ENCODE measurements at regions not wholly inside any gene's neighbourhood (a gene's known extent, or its start where the extent isn't known, plus 50 kb on each side); places are given as distances from the start of the nearest gene placed in this dataset.

- TF ChIP-seq POLR2A (IDR thresholded peaks at IDR 0.05; ENCODE audit: low read depth, low read length) (no peak), EZH2 (IDR thresholded peaks at IDR 0.05; ENCODE audit: borderline replicate concordance, low read depth, low read length, severe bottlenecking) (no peak), JUN (IDR thresholded peaks at IDR 0.05; ENCODE audit: borderline replicate concordance, insufficient read depth, insufficient read length, low read depth) (no peak), GATA2 (IDR thresholded peaks at IDR 0.05; ENCODE audit: insufficient read depth, insufficient read length, low read depth, low read length) (no peak), POLR2AphosphoS5 (IDR thresholded peaks at IDR 0.05; ENCODE audit: insufficient read depth, low read depth, low read length) (no peak), MYC (IDR thresholded peaks at IDR 0.05; ENCODE audit: low read depth, low read length) (no peak), FOS (IDR thresholded peaks at IDR 0.05; ENCODE audit: borderline replicate concordance, insufficient read depth, low read length) (no peak)
- no peaks in the 10 kb centered on the region for H4K20me1 ChIP-seq (replicated peaks; ENCODE audit: control insufficient read depth, extremely low read depth, insufficient read depth, low read length)
- DNase-seq (ENCODE audit: low read depth, low spot score) (no peak), FAIRE-seq (no peak)
- H3K27me3 ChIP-seq (ENCODE audit: control insufficient read depth in 2 of 2, insufficient read depth in 2 of 2, low read length in 2 of 2), result no peaks in the 10 kb centered on the region
- POLR2A ChIA-PET, result no interaction called here
- H3K27ac ChIP-seq (ENCODE audit: insufficient read depth, low read depth, low read length), result no peak overlapping the region
- no peak overlapping the region for H3K4me3 ChIP-seq (replicated peaks in 1 of 3; ENCODE audit: insufficient read depth in 1 of 3, low read depth in 1 of 3, low read length in 3 of 3)
- no peaks in the 10 kb centered on the region for H3K9me1 ChIP-seq (replicated peaks; ENCODE audit: control insufficient read depth, extremely low read depth, insufficient read depth, low read length)
- no peaks in the 10 kb centered on the region for H3K9me3 ChIP-seq (replicated peaks; ENCODE audit: control insufficient read depth, insufficient read depth, low read length)
- no peaks in the 10 kb centered on the region for H3K4me1 ChIP-seq (ENCODE audit: control insufficient read depth, extremely low read depth, insufficient read depth, low read length)
- intact Hi-C loops (cut with micrococcal nuclease), result no loop called here
- H3K9ac ChIP-seq (replicated peaks; ENCODE audit: extremely low read depth, insufficient read depth, low read length), result no peak overlapping the region
- H2AFZ ChIP-seq (ENCODE audit: low read depth, low read length), result no peak overlapping the region
- H3K79me2 ChIP-seq (ENCODE audit: control insufficient read depth, insufficient read depth, low read length), result no peaks in the 10 kb centered on the region
- H3K4me2 ChIP-seq (ENCODE audit: insufficient read depth, low read length), result no peak overlapping the region
- dilution Hi-C loops (cut with MboI; ENCODE audit: extremely low pct_ligation_motif_present, low sequenced_read_pairs), result no loop called here
- no peaks in the 10 kb centered on the region for H3K36me3 ChIP-seq (ENCODE audit: control insufficient read depth in 2 of 2, extremely low read depth in 1 of 2, insufficient read depth in 2 of 2, low read length in 2 of 2)
- no TSS peak for BruUV-seq (replicated peaks)
- CTCF ChIA-PET, result no interaction called here
Measured at GRCh38 chr6:167669870-167670802, 156.6 kb upstream of the AFDN start.

GRCh38 chr6:167670938-167671338 is 155.8 kb upstream of the AFDN start:
- BruUV-seq (replicated peaks), result no TSS peak
- H3K9me3 ChIP-seq (replicated peaks; ENCODE audit: control insufficient read depth, insufficient read depth, low read length), result no peaks in the 10 kb centered on the region

More at GRCh38 chr6:167670938-167671338, 155.8 kb upstream of the AFDN start:
- Histone ChIP-seq H3K79me2 (ENCODE audit: control insufficient read depth, insufficient read depth, low read length) (no peaks in the 10 kb centered on the region), H3K4me3 (replicated peaks in 1 of 3; ENCODE audit: insufficient read depth in 1 of 3, low read depth in 1 of 3, low read length in 3 of 3) (no peak overlapping the region), H3K9ac (replicated peaks; ENCODE audit: extremely low read depth, insufficient read depth, low read length) (no peak overlapping the region), H3K27ac (ENCODE audit: insufficient read depth, low read depth, low read length) (no peak overlapping the region), H3K4me2 (ENCODE audit: insufficient read depth, low read length) (no peak overlapping the region), H3K4me1 (ENCODE audit: control insufficient read depth, extremely low read depth, insufficient read depth, low read length) (peaks cover 4% of the 10 kb centered on the region), H4K20me1 (replicated peaks; ENCODE audit: control insufficient read depth, extremely low read depth, insufficient read depth, low read length) (no peaks in the 10 kb centered on the region), H3K27me3 (ENCODE audit: control insufficient read depth in 2 of 2, insufficient read depth in 2 of 2, low read length in 2 of 2) (no peaks in the 10 kb centered on the region), H3K9me1 (replicated peaks; ENCODE audit: control insufficient read depth, extremely low read depth, insufficient read depth, low read length) (no peaks in the 10 kb centered on the region), H2AFZ (ENCODE audit: low read depth, low read length) (no peak overlapping the region), H3K36me3 (ENCODE audit: control insufficient read depth in 2 of 2, extremely low read depth in 1 of 2, insufficient read depth in 2 of 2, low read length in 2 of 2) (no peaks in the 10 kb centered on the region)
- no peak for TF ChIP-seq JUN (IDR thresholded peaks at IDR 0.05; ENCODE audit: borderline replicate concordance, insufficient read depth, insufficient read length, low read depth)
- no peak for TF ChIP-seq POLR2A (IDR thresholded peaks at IDR 0.05; ENCODE audit: low read depth, low read length)
- no peak for TF ChIP-seq FOS (IDR thresholded peaks at IDR 0.05; ENCODE audit: borderline replicate concordance, insufficient read depth, low read length)
- no peak for TF ChIP-seq EZH2 (IDR thresholded peaks at IDR 0.05; ENCODE audit: borderline replicate concordance, low read depth, low read length, severe bottlenecking)
- no peak for TF ChIP-seq CTCF (IDR thresholded peaks at IDR 0.05; ENCODE audit: extremely low read depth in 1 of 2, insufficient read depth in 1 of 2, low read depth in 1 of 2, low read length in 2 of 2)
- TF ChIP-seq MAX (IDR thresholded peaks at IDR 0.05; ENCODE audit: insufficient read depth, insufficient read length), result no peak
- ChIA-PET CTCF (no interaction called here), POLR2A (no interaction called here)
- intact Hi-C loops (cut with micrococcal nuclease), result no loop called here
- dilution Hi-C loops (cut with MboI; ENCODE audit: extremely low pct_ligation_motif_present, low sequenced_read_pairs), result no loop called here
- DNase-seq (ENCODE audit: low read depth, low spot score) (no peak), FAIRE-seq (no peak)

All from endothelial cell of umbilical vein (primary cell).